GM21381 (cell line): ENCODE measurements at regions not wholly inside any gene's neighbourhood (a gene's known extent, or its start where the extent isn't known, plus 50 kb on each side); places are given as distances from the start of the nearest gene placed in this dataset.

ENCODE experiments used
- ATAC-seq: cut with Tn5 transposase; IDR thresholded peaks from one replicate; pipeline ENCODE4 v1.9.1; 2021; ENCODE audit warnings: mild to moderate bottlenecking, moderate library complexity; ENCODE audit not compliant: unreplicated experiment

- no peak for ATAC-seq
These were observed 660.3 kb downstream of the TLR4 start for GRCh38 chr9:118364266-118365106.

- ATAC-seq, result no peak
These were observed 662.0 kb downstream of the TLR4 start for GRCh38 chr9:118366228-118366627.

GRCh38 chr9:118367383-118367782 is 663.2 kb downstream of the TLR4 start:
- ATAC-seq, result no peak

GRCh38 chr9:118384531-118385100 is 680.4 kb downstream of the TLR4 start:
- no peak for ATAC-seq

GRCh38 chr9:118395415-118395814 is 691.2 kb downstream of the TLR4 start:
- ATAC-seq, result peak; percentile 72

GRCh38 chr9:118401546-118401945 is 697.3 kb downstream of the TLR4 start:
- ATAC-seq, result no peak

GRCh38 chr9:118414676-118415075 is 710.5 kb downstream of the TLR4 start:
- ATAC-seq, result no peak

- ATAC-seq, result no peak
These were observed 714.8 kb downstream of the TLR4 start for GRCh38 chr9:118418887-118419565.

GRCh38 chr9:118419676-118420075 is 715.5 kb downstream of the TLR4 start:
- ATAC-seq, result no peak

GRCh38 chr9:118422508-118422907 is 718.3 kb downstream of the TLR4 start:
- ATAC-seq, result no peak

GRCh38 chr9:118423021-118423420 is 718.8 kb downstream of the TLR4 start:
- no peak for ATAC-seq

- no peak for ATAC-seq
These were observed 719.5 kb downstream of the TLR4 start for GRCh38 chr9:118423721-118424120.

GRCh38 chr9:118426772-118427171 is 722.6 kb downstream of the TLR4 start:
- no peak for ATAC-seq

- no peak for ATAC-seq
These were observed 734.6 kb downstream of the TLR4 start for GRCh38 chr9:118438810-118439209.

- ATAC-seq, result no peak
These were observed 735.2 kb downstream of the TLR4 start for GRCh38 chr9:118439441-118439840.

- no peak for ATAC-seq
These were observed 740.2 kb downstream of the TLR4 start for GRCh38 chr9:118444403-118444802.

GRCh38 chr9:118446943-118447639 is 742.9 kb downstream of the TLR4 start:
- ATAC-seq, result no peak

GRCh38 chr9:118449554-118449953 is 745.4 kb downstream of the TLR4 start:
- no peak for ATAC-seq

- ATAC-seq, result no peak
These were observed 751.1 kb downstream of the TLR4 start for GRCh38 chr9:118455259-118455658.

- no peak for ATAC-seq
These were observed 751.6 kb downstream of the TLR4 start for GRCh38 chr9:118455788-118456187.
